ENCODE measurements at regions not wholly inside any gene's neighbourhood (a gene's known extent, or its start where the extent isn't known, plus 50 kb on each side); places are given as distances from the start of the nearest gene placed in this dataset.

DNA sequence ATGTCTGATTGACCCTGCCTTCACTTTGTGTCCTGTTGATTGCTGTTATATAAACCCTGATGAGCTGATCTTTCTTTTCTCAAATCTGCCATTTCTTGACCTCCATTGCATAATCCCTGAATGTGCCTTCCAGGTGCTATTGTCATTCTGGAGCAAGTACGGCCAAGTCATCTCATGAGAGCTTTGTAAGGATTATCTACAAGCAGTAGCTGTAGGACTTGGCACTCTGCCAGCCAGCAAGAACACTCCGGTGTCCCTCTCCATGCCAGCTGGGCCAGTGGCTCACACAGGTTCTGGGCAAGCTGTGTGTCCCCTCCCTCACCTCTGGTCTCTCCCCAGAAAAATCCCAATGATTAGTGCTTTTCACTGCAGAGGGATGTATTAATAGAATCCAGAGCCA, 348.1 kb downstream of the FOXO1 start:
- TF ChIP-seq, protein P1, sequence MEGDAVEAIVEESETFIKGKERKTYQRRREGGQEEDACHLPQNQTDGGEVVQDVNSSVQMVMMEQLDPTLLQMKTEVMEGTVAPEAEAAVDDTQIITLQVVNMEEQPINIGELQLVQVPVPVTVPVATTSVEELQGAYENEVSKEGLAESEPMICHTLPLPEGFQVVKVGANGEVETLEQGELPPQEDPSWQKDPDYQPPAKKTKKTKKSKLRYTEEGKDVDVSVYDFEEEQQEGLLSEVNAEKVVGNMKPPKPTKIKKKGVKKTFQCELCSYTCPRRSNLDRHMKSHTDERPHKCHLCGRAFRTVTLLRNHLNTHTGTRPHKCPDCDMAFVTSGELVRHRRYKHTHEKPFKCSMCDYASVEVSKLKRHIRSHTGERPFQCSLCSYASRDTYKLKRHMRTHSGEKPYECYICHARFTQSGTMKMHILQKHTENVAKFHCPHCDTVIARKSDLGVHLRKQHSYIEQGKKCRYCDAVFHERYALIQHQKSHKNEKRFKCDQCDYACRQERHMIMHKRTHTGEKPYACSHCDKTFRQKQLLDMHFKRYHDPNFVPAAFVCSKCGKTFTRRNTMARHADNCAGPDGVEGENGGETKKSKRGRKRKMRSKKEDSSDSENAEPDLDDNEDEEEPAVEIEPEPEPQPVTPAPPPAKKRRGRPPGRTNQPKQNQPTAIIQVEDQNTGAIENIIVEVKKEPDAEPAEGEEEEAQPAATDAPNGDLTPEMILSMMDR (IDR thresholded peaks at IDR 0.05) = no peak
- TF ChIP-seq POLR2A (IDR thresholded peaks at IDR 0.05) = no peak
